Prostate gland (tissue), 2 donors: ENCODE measurements at regions not wholly inside any gene's neighbourhood (a gene's known extent, or its start where the extent isn't known, plus 50 kb on each side); places are given as distances from the start of the nearest gene placed in this dataset.

Experiments
- CTCF ChIP-seq, 4 experiments: fragments of 200-600 bp in 2 of 4; fragments of 450-650 bp in 2 of 4; sonication (generic) in 2 of 4; IDR thresholded peaks; 1 replicate in 3 of 4; 2 replicates in 1 of 4; pipeline ENCODE4 v1.5.1; 2016 to 2019; ENCODE audit warnings: antibody characterized with exemption in 4 of 4, mild to moderate bottlenecking in 2 of 4, moderate library complexity in 2 of 4
- POLR2A ChIP-seq: fragments of 450-650 bp; IDR thresholded peaks from one replicate; pipeline ENCODE4 v1.6.1; 2016; ENCODE audit warnings: antibody characterized with exemption, mild to moderate bottlenecking

- TF ChIP-seq CTCF (IDR thresholded peaks at IDR 0.05) = no peak
- no peak for TF ChIP-seq POLR2A
These were observed 448.5 kb upstream of the MKI67 start for GRCh38 chr10:128574581-128575210.
